Transverse colon (tissue), 4 donors: ENCODE measurements at regions not wholly inside any gene's neighbourhood (a gene's known extent, or its start where the extent isn't known, plus 50 kb on each side); places are given as distances from the start of the nearest gene placed in this dataset.

Source experiments
- DNase-seq: peaks from one replicate; pipeline ENCODE4 v3.0.0-alpha.2; 2019
- H3K27ac ChIP-seq, 4 donors: fragments of 200-600 bp; sonication (generic); 2 replicates each; pipeline ENCODE4 v1.5.1; 2016 to 2018; ENCODE audit warnings: inconsistent platforms in 4 of 4
- H3K27me3 ChIP-seq: fragments of 200-600 bp; sonication (generic); 2 replicates; pipeline ENCODE4 v1.5.1; 2017; ENCODE audit warnings: inconsistent platforms
- H3K36me3 ChIP-seq, 4 donors: fragments of 200-600 bp; sonication (generic); 2 replicates each; pipeline ENCODE4 v1.5.1; 2017 to 2019; ENCODE audit warnings: inconsistent platforms in 4 of 4
- H3K4me1 ChIP-seq, 4 donors: fragments of 200-600 bp; sonication (generic); 2 replicates each; pipeline ENCODE4 v1.5.1; 2017 to 2020; ENCODE audit warnings: inconsistent platforms in 4 of 4
- H3K4me3 ChIP-seq, 4 donors: fragments of 200-600 bp; sonication (generic); 1 replicate in 1 of 4; 2 replicates in 3 of 4; pipeline versions ENCODE4 v1.5.1 to v1.6.1; 2017 to 2019; ENCODE audit warnings: inconsistent platforms in 4 of 4
- H3K9me3 ChIP-seq, 2 donors: fragments of 200-600 bp; sonication (generic); 2 replicates each; pipeline ENCODE4 v1.5.1; 2017 to 2019; ENCODE audit warnings: inconsistent platforms in 2 of 2
- CTCF ChIP-seq, 5 experiments: fragments of 200-600 bp in 3 of 5; fragments of 450-650 bp in 2 of 5; sonication (generic) in 3 of 5; IDR thresholded peaks; 1 replicate in 2 of 5; 2 replicates in 3 of 5; pipeline ENCODE4 v1.5.1; 2016 to 2017; ENCODE audit warnings: antibody characterized with exemption in 5 of 5, inconsistent platforms in 3 of 5, mild to moderate bottlenecking in 2 of 5, moderate library complexity in 1 of 5
- EP300 ChIP-seq: sonication (generic); formaldehyde crosslinking; IDR thresholded peaks from one replicate; pipeline ENCODE4 v1.6.1; 2017; ENCODE audit warnings: antibody characterized with exemption, low read depth
- POLR2A ChIP-seq: fragments of 450-650 bp; IDR thresholded peaks from one replicate; pipeline ENCODE4 v1.6.1; 2016; ENCODE audit warnings: antibody characterized with exemption, mild to moderate bottlenecking, moderate library complexity
- POLR2AphosphoS5 ChIP-seq, 3 donors: sonication (generic); formaldehyde crosslinking; IDR thresholded peaks; one replicate each; pipeline ENCODE4 v1.6.1; 2016; ENCODE audit warnings: antibody characterized with exemption in 3 of 3
- WGBS, 2 donors: methylation state at CpG; one replicate each; pipeline ENCODE4 v1.1.5; 2018; ENCODE audit warnings: low coverage in 1 of 2; 5-methylcytosine and 5-hydroxymethylcytosine counted together
- in situ Hi-C, 4 donors: fragments of 200-750 bp; cut with MboI; loops; one replicate each; pipeline versions ENCODE4 v1.15.0 to v1.15.1; 2017; ENCODE audit warnings: low sequenced_read_pairs in 3 of 4, low pct_ligation_motif_present in 1 of 4, low pct_unique_long_range_greater_than_20kb in 1 of 4
- intact Hi-C: fragments of 100-400 bp; cut with DNase I; formaldehyde crosslinking; loops from one replicate; pipeline ENCODE4 v1.15.1; 2023; ENCODE audit warnings: low total_unique reads

GRCh38 chr2:79389481-79389880 lies 123.4 kb upstream of the CTNNA2 start:
- H3K4me3 ChIP-seq, result no peak overlapping the region
- 68 to 85% methylated on average over 3 of the region's 3 CpGs for WGBS, 2 donors
- TF ChIP-seq EP300 (no peak), POLR2A (no peak), CTCF (IDR thresholded peaks at IDR 0.05) (no peak), POLR2AphosphoS5 (IDR thresholded peaks at IDR 0.05) (no peak)

GRCh38 chr2:79388024-79388423 lies 124.8 kb upstream of the CTNNA2 start:
- Histone ChIP-seq H3K9me3 (no peaks in the 10 kb centered on the region), H3K27ac (no peak overlapping the region), H3K4me3 (no peak overlapping the region), H3K36me3 (no peaks in the 10 kb centered on the region), H3K4me1 (no peaks in the 10 kb centered on the region), H3K27me3 (no peaks in the 10 kb centered on the region)
- intact Hi-C loops, result no loop called here
- no peak for DNase-seq
- in situ Hi-C loops, result no loop called here
- no peak for TF ChIP-seq POLR2AphosphoS5 (IDR thresholded peaks at IDR 0.05)
- no peak for TF ChIP-seq POLR2A
- no peak for TF ChIP-seq CTCF (IDR thresholded peaks at IDR 0.05)
- no peak for TF ChIP-seq EP300
- 54 to 67% methylated on average over 4 of the region's 4 CpGs for WGBS, 2 donors

More at GRCh38 chr2:79389481-79389880, 123.4 kb upstream of the CTNNA2 start:
- no peaks in the 10 kb centered on the region for H3K4me1 ChIP-seq
- in situ Hi-C loops, result no loop called here
- intact Hi-C loops, result no loop called here
- no peaks in the 10 kb centered on the region for H3K27me3 ChIP-seq
- DNase-seq, result no peak
- H3K36me3 ChIP-seq, result no peaks in the 10 kb centered on the region
- no peak overlapping the region for H3K27ac ChIP-seq
- no peaks in the 10 kb centered on the region for H3K9me3 ChIP-seq

- Histone ChIP-seq H3K4me3 (no peak overlapping the region), H3K27me3 (no peaks in the 10 kb centered on the region), H3K36me3 (no peaks in the 10 kb centered on the region), H3K27ac (no peak overlapping the region), H3K4me1 (no peaks in the 10 kb centered on the region), H3K9me3 (no peaks in the 10 kb centered on the region)
- DNase-seq, result no peak
- in situ Hi-C loops, result no loop called here
- TF ChIP-seq EP300, result no peak
- no peak for TF ChIP-seq POLR2AphosphoS5 (IDR thresholded peaks at IDR 0.05)
- TF ChIP-seq CTCF (IDR thresholded peaks at IDR 0.05), result no peak
- TF ChIP-seq POLR2A, result no peak
- 94 to 100% methylated on average over 1 to 4 of the region's 4 CpGs for WGBS, 2 donors
- intact Hi-C loops, result no loop called here
Measured at GRCh38 chr2:79387431-79387830, 125.4 kb upstream of the CTNNA2 start.

- H3K27ac ChIP-seq, result no peak overlapping the region
- no peaks in the 10 kb centered on the region for H3K36me3 ChIP-seq
- intact Hi-C loops, result no loop called here
- TF ChIP-seq POLR2AphosphoS5 (IDR thresholded peaks at IDR 0.05), result no peak
- TF ChIP-seq CTCF (IDR thresholded peaks at IDR 0.05), result no peak
- no peak for TF ChIP-seq POLR2A
- no peak for TF ChIP-seq EP300
- no peaks in the 10 kb centered on the region for H3K4me1 ChIP-seq
- in situ Hi-C loops, result no loop called here
- 44 to 50% methylated on average over 1 of the region's 1 CpG for WGBS, 2 donors
- no peaks in the 10 kb centered on the region for H3K27me3 ChIP-seq
- no peak overlapping the region for H3K4me3 ChIP-seq
- DNase-seq, result no peak
- H3K9me3 ChIP-seq, result no peaks in the 10 kb centered on the region
Measured at GRCh38 chr2:79383681-79384080, 129.2 kb upstream of the CTNNA2 start.
